NCI-H446 treated with DMSO at 0.1 percent for 48 hours (cell line): ENCODE measurements at regions not wholly inside any gene's neighbourhood (a gene's known extent, or its start where the extent isn't known, plus 50 kb on each side); places are given as distances from the start of the nearest gene placed in this dataset.
"Not testable (repeated sequence)": the region's sequence is repeated elsewhere in the genome, so short reads cannot be mapped to it uniquely, and the experiment has no call there.

ENCODE experiments used
- DNase-seq: peaks from one replicate; lab custom pipeline; 2025; lab: John Stamatoyannopoulos, UW

GRCh38 chr15:46956456-46956855 is 760.8 kb upstream of the SEMA6D start:
- peak; percentile 76 for DNase-seq

GRCh38 chr15:46956881-46957280 is 760.4 kb upstream of the SEMA6D start:
- DNase-seq = peak; percentile 4

DNA sequence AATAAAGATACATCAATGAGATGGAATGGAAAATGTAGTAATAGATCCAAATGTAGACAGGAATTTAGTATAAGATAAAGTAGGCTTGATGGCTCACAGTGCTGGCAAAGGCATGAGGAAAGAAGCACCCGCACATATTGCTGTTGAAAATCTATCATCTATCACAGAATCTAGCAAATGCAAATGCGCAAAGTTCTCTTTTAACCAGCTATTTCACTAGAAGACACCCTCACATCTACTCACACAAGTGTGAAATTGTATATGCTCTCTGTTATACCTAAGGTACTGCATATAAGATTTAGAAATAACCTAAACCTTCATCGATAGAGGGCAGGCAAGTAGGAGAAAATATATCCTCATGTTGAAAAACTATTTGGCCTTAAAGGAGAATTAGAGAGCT is 756.7 kb upstream of the SEMA6D start:
- DNase-seq = no peak

- peak; percentile 55 for DNase-seq
These were observed 755.5 kb upstream of the SEMA6D start for GRCh38 chr15:46961795-46962194.

DNA sequence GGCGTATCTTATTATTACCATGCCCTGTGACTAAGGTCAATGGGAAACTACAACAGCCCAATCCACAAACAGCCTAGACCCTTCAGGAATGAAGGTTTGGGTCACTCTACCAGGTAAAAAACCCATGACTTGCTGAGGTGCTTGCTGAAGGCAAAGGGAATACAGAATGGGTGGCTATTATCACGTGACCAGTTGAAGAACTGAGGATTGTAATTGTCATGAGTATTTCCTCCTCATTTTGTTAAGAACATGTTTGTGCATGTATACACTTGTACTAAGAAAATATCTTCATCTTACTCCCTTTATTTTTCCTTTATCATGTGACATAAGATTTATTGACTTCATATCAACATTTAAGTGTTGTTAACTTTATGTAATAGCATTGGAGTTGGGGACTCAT is 729.2 kb upstream of the SEMA6D start:
- DNase-seq = not testable (repeated sequence)

GRCh38 chr15:46996359-46996758 is 720.9 kb upstream of the SEMA6D start:
- no peak for DNase-seq

GRCh38 chr15:46997501-46997900 is 719.8 kb upstream of the SEMA6D start:
- DNase-seq = no peak

DNA sequence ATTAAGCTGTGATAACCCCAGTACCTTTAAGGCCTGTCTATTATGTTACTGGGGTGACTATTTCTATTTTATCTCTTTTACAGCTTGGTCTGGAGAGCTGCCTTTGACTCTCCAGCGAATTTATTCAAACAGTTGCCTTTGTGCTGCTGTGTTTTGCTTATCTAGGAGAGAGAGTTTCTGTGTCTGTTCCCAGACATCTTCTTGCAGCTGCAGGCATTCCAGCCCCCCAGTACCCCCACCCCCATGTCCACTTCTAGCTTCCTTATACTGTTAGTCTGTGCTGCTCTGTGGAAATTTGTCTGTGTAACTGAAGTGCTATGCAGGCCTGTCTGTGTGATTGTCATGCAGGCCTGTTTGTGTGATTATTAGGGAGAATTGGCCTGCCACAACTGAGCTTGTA is 713.7 kb upstream of the SEMA6D start:
- no peak for DNase-seq

DNA sequence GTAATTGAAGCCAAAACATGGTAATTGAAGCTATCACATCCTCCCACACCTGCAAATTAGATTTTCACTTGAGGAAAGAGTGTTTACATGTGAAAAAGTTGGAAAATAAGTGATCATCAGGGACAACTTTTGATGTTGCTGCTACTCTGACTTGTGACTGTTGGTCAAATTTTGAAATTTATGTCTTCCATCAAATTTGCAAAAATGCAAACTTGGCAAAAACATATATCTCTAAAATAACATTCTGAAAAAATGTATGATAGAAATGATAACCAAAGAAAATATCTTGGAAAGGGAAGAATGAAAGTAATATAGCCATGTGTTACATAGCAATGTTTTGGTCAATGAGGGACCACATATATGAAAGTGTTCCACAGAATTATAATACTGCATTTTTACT is 703.9 kb upstream of the SEMA6D start:
- DNase-seq = no peak

DNA sequence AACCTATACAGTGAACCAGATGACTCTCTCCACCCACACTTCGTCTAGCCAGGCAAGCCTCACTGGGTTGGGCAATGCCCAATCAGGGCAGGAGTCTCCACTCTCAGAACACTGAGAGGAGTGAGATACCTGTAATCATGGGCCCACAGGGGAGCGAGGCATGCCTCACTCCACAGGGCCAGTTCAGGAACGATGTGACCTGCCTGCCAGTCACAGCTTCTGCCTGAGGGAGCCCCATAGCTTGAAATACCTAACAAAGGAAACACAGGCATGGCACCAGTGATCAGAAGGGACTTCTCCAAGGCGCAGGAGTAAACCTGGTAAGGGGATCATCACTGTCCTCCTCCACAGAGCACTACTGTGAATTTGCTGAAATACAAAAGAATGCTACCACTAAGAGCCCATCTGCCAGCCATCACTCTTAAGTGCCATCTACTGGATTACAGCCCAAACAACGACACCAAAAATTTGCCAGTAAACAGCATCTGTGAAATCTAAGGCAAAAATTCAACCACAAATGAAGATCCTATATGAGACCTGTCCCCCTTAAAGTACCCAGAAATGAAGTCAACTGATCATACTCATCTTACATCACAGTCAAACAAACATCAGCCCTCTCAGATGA is 689.9 kb upstream of the SEMA6D start:
- peak; percentile 14 for DNase-seq

GRCh38 chr15:47035475-47036406 is 681.6 kb upstream of the SEMA6D start:
- DNase-seq = no peak

DNA sequence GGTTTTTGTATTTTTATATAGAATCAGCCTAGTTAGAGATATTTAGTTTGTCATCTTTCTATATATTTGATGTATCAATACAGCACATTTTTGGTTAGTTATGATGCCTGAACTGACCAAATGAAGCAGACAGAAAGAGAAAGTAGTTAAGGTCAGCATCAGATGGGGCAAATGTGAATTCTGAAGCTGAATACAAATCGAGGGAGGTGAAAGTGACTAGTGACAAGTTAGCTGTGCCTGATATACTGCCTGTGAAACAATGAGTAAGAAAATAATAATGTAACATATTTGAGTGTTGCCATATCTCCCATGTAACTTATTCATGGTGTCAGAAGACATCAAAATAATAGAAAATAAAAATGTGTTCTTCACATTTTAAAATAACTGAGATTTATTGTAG is 680.3 kb upstream of the SEMA6D start:
- DNase-seq = no peak

- no peak for DNase-seq
These were observed 678.1 kb upstream of the SEMA6D start for GRCh38 chr15:47039225-47039624.

GRCh38 chr15:47041301-47041700 is 676.0 kb upstream of the SEMA6D start:
- no peak for DNase-seq

DNA sequence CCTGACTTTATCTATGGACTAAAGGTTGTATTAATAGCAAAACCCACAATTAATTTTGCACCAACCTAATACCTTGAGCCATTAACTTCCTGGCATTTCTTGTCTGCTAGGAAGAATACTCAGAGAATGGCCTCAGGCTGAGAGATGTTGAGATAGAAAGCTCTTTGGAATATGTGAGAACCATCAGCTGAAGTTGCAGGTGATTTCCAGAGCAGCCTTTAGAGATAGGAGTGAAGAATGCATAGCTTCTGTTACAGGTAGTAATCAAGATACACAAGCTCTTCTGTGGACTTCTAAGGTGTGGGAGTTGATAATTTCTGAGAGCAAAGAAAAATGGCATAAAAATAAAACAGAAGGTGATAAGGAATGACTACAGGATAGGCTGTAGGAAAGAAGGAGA is 669.3 kb upstream of the SEMA6D start:
- DNase-seq = not testable (repeated sequence)

DNA sequence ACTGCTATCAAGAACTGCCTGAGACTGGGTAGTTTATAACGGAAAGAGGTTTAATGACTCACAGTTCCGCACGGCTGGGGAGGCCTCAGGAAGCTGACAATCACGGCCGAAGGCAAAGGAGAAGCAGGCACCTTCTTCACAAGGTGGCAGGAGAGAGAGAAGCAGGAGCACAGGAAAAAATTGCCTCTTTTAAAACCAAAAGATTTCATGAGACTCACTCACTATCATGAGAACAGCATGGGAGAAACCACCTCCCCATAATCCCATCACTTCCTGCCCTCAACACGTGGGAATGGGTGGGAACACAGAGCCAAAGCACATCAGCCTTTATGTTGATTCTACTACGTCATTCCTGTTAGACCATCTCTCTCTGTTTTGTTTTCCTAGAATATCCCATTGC is 650.9 kb upstream of the SEMA6D start:
- no peak for DNase-seq

- DNase-seq = not testable (repeated sequence)
These were observed 639.5 kb upstream of the SEMA6D start for GRCh38 chr15:47077846-47078245.

GRCh38 chr15:47095833-47096232 is 621.5 kb upstream of the SEMA6D start:
- DNase-seq = no peak

- DNase-seq = not testable (repeated sequence)
These were observed 618.8 kb upstream of the SEMA6D start for GRCh38 chr15:47098526-47098925.

- not testable (repeated sequence) for DNase-seq
These were observed 617.5 kb upstream of the SEMA6D start for GRCh38 chr15:47099801-47100200.

DNA sequence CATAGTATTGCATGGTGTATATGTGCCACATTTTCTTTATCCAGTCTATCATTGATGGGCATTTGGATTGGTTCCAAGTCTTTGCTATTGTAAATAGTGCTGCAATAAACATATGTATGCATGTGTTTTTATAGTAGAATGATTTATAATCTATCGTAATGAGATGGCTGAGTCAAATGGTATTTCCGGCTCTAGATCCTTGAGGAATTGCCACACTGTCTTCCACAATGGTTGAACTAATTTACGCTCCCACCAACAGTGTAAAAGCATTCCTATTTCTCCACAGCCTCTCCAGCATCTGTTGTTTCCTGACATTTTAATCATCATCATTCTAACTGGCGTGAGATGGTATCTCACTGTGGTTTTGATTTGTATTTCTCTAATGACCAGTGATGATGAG is 608.5 kb upstream of the SEMA6D start:
- DNase-seq = not testable (repeated sequence)

- no peak for DNase-seq
These were observed 600.6 kb upstream of the SEMA6D start for GRCh38 chr15:47116698-47117097.

DNA sequence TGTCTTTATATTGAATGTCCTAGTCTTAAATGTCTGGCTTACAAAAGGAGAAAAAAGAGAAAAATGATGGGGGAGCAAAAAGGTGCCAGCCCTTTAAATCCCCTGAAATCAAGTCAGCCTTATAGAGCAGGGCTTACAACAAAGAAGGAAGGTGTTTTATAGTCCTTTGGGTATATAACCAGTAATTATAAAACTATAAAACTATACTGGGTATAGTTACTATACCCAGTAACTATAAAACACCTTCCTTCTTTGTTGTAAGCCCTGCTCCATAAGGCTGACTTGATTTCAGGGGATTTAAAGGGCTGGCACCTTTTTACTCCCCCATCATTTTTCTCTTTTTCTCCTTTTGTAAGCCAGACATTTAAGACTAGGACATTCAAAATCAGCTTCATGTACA is 598.0 kb upstream of the SEMA6D start:
- DNase-seq = no peak
